Mononuclear cell (primary cell): ENCODE measurements at regions not wholly inside any gene's neighbourhood (a gene's known extent, or its start where the extent isn't known, plus 50 kb on each side); places are given as distances from the start of the nearest gene placed in this dataset.

Experiments
- H3K27me3 ChIP-seq: 2 replicates; pipeline ENCODE4 v1.6.0; 2011; ENCODE audit warnings: low read length, control low read depth; ENCODE audit not compliant: insufficient read depth
- H3K4me1 ChIP-seq: 2 replicates; pipeline ENCODE4 v1.5.1; 2011; ENCODE audit warnings: mild to moderate bottlenecking, low read length, control low read depth; ENCODE audit not compliant: insufficient read depth
- H3K4me3 ChIP-seq: 2 replicates; pipeline ENCODE4 v1.5.1; 2011; ENCODE audit warnings: mild to moderate bottlenecking, low read length, moderate library complexity
- H3K9me3 ChIP-seq: 2 replicates; pipeline ENCODE4 v1.5.1; 2011; ENCODE audit warnings: low read depth, mild to moderate bottlenecking, control low read depth, low read length

DNA sequence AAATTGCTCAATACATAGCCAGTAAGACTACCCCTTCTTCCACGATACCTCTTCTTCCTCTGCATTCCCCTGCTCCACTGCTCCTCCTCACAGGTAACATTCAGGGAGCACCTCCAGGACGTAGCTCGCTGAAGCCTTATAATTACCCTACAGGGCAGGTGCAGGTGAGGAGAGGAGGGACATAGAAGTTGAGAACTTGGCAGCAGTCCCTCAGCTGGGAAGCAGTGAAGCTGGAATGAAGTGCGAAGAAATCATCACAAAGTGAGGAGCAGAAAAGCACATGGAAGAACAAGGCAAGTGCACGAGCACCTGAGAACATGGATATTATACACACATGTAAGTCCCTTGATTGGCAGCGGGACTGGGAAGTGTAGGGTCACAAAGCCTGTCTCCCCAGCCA lies 118.2 kb downstream of the HSD17B3 start:
- Histone ChIP-seq H3K27me3 (no peaks in the 10 kb centered on the region), H3K4me3 (no peak overlapping the region), H3K9me3 (no peaks in the 10 kb centered on the region)

GRCh38 chr9:96178153-96178552 lies 123.8 kb downstream of the HSD17B3 start:
- Histone ChIP-seq H3K4me1 (no peaks in the 10 kb centered on the region), H3K9me3 (no peaks in the 10 kb centered on the region), H3K4me3 (no peak overlapping the region), H3K27me3 (peaks cover 6% of the 10 kb centered on the region)

More for the DNA sequence above, 118.2 kb downstream of the HSD17B3 start:
- no peaks in the 10 kb centered on the region for H3K4me1 ChIP-seq

- Histone ChIP-seq H3K9me3 (no peaks in the 10 kb centered on the region), H3K27me3 (peaks cover 6% of the 10 kb centered on the region), H3K4me3 (no peak overlapping the region), H3K4me1 (no peaks in the 10 kb centered on the region)
Observed at GRCh38 chr9:96177719-96178028, 124.3 kb downstream of the HSD17B3 start.

DNA sequence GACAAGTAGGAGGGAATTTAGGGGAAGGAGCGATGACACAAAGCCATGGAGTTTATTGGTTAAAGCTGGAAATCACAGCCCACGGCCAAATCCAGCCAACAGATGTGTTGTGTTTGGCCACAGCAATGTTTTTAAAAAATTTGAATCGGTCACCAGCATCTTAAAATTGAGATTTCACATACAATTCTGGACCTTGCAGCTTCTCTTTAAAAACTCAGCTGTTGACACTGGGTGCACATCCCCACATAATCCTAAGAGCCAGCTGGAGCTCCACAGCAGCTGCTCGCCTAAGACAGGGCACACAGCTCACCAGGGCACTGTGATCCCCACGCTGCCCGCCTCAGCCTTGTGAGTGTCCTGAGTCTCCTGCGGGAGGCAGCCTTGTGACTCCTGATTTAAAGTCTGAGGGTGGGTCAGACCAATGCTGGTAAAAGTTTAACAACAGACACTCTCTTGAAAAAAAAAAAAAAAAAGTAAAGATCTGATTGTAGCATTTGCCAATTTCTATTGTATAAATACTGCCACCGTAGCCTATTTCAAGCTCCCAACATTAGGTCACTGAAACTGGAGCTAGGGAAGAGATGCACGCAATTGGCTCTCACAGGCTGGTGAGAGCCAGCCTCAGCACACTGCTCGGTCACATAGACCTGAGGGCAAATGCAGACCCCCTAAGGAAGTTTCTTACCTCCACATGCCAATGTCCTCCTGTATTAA lies 124.8 kb downstream of the HSD17B3 start:
- Histone ChIP-seq H3K4me1 (no peaks in the 10 kb centered on the region), H3K9me3 (no peaks in the 10 kb centered on the region), H3K4me3 (no peak overlapping the region), H3K27me3 (peaks cover 6% of the 10 kb centered on the region)

- Histone ChIP-seq H3K4me1 (no peaks in the 10 kb centered on the region), H3K9me3 (no peaks in the 10 kb centered on the region), H3K4me3 (no peak overlapping the region), H3K27me3 (peaks cover 6% of the 10 kb centered on the region)
Observed at GRCh38 chr9:96175796-96176195, 126.2 kb downstream of the HSD17B3 start.

DNA sequence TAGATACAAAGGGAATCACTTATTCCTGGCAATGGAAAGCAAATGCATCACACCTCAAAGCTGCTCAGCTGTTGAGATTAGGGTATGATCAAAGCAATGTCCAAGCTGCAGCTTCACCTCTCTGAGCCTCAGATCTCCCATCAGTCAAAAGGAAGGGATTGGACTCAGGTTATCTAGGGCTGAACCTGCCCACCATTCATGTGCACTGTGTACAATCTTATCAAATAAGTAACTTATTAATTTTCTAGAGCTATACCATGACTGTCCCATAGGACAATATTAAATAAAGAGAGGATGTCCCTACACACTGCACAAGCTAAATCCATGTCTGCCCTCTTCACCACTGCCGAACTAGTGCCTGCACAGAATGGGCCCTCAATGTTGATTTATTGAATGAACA lies 127.0 kb downstream of the HSD17B3 start:
- Histone ChIP-seq H3K4me1 (no peaks in the 10 kb centered on the region), H3K4me3 (no peak overlapping the region), H3K9me3 (no peaks in the 10 kb centered on the region), H3K27me3 (peaks cover 6% of the 10 kb centered on the region)

- Histone ChIP-seq H3K9me3 (no peaks in the 10 kb centered on the region), H3K4me1 (no peaks in the 10 kb centered on the region), H3K27me3 (peaks cover 6% of the 10 kb centered on the region), H3K4me3 (no peak overlapping the region)
Observed at GRCh38 chr9:96174371-96174770, 127.6 kb downstream of the HSD17B3 start.

GRCh38 chr9:96173640-96174039 lies 128.3 kb downstream of the HSD17B3 start:
- Histone ChIP-seq H3K4me3 (no peak overlapping the region), H3K4me1 (no peaks in the 10 kb centered on the region), H3K9me3 (no peaks in the 10 kb centered on the region), H3K27me3 (peaks cover 6% of the 10 kb centered on the region)

- no peaks in the 10 kb centered on the region for H3K9me3 ChIP-seq
Observed at GRCh38 chr9:96172797-96173196, 129.2 kb downstream of the HSD17B3 start.

DNA sequence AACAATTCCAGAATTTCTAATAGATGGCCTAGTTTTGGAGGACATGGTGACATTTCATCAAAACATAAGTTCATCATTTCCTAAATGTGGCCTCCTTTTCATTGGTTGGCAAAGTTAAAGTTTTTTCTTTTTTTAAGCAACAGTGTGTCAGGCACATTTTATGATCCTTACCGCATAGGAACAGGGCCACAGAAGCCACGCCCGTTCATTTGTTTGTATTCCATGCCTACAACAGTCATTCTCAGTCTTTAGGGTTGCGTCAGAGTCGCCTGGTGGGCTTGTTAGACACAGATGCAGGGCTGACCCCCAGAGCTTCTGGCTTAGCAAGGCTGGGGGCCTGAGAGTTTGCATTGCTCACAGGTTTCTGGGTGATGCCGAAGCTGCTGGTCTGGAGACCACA lies 130.2 kb downstream of the HSD17B3 start:
- H3K4me1 ChIP-seq: no peaks in the 10 kb centered on the region
- no peaks in the 10 kb centered on the region for H3K9me3 ChIP-seq
- no peak overlapping the region for H3K4me3 ChIP-seq
- peaks cover 6% of the 10 kb centered on the region for H3K27me3 ChIP-seq

More at GRCh38 chr9:96172797-96173196, 129.2 kb downstream of the HSD17B3 start:
- Histone ChIP-seq H3K27me3 (peaks cover 6% of the 10 kb centered on the region), H3K4me1 (no peaks in the 10 kb centered on the region), H3K4me3 (no peak overlapping the region)

GRCh38 chr9:96169901-96170300 lies 132.1 kb downstream of the HSD17B3 start:
- no peaks in the 10 kb centered on the region for H3K9me3 ChIP-seq
- no peaks in the 10 kb centered on the region for H3K4me1 ChIP-seq
- H3K4me3 ChIP-seq: no peak overlapping the region
- H3K27me3 ChIP-seq: peaks cover 3% of the 10 kb centered on the region

- Histone ChIP-seq H3K27me3 (peaks cover 3% of the 10 kb centered on the region), H3K4me1 (no peaks in the 10 kb centered on the region), H3K4me3 (no peak overlapping the region), H3K9me3 (no peaks in the 10 kb centered on the region)
Observed at GRCh38 chr9:96169484-96169883, 132.5 kb downstream of the HSD17B3 start.

GRCh38 chr9:96168882-96169281 lies 133.1 kb downstream of the HSD17B3 start:
- H3K27me3 ChIP-seq: peaks cover 3% of the 10 kb centered on the region
- H3K9me3 ChIP-seq: no peaks in the 10 kb centered on the region
- no peaks in the 10 kb centered on the region for H3K4me1 ChIP-seq
- H3K4me3 ChIP-seq: no peak overlapping the region

DNA sequence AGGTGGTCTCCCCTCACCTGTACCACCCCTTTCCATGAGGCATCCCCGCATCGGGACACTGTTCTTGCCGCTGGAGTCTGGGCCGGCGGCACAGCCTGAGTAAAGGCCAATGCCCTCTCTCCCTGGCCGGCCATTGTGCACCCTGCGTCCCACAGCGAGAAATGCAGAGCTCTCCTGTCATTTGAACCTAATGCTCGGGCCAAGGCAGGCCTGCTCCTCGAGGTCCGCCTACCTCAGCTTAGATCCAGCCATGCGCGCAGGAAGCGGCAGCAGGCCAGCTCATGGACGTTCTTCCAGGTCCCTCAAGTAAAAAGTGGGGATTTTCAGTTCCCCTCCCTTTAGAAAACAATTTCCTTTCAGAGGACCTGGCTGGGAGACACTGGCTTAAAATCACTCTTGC lies 135.0 kb downstream of the HSD17B3 start:
- H3K4me3 ChIP-seq: no peak overlapping the region
- H3K9me3 ChIP-seq: no peaks in the 10 kb centered on the region
- H3K27me3 ChIP-seq: no peaks in the 10 kb centered on the region

GRCh38 chr9:96164268-96164683 lies 137.7 kb downstream of the HSD17B3 start:
- no peaks in the 10 kb centered on the region for H3K27me3 ChIP-seq
- no peak overlapping the region for H3K4me3 ChIP-seq
- H3K9me3 ChIP-seq: no peaks in the 10 kb centered on the region
- H3K4me1 ChIP-seq: peaks cover 3% of the 10 kb centered on the region

More for the DNA sequence above, 135.0 kb downstream of the HSD17B3 start:
- H3K4me1 ChIP-seq: no peaks in the 10 kb centered on the region

DNA sequence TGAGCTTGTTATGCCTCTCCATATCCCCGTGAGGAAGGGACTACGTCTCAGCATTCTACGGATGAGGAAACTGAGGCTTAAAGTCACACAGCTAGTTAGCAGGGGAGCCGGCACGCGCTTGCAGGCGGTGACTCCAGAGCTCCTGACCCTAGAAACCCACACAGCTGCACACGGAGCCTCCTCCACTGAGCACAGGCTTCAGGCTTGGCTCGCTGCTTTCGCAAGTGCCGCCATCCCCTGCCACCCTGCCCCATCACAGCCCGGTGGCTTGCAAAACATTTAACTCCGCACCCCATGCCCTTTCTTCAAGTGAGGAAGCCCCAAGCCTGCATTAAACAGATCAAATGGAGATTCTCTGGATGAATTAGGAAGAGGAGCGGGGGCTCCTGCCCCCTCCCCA lies 138.3 kb downstream of the HSD17B3 start:
- peaks cover 5% of the 10 kb centered on the region for H3K4me1 ChIP-seq
- H3K4me3 ChIP-seq: no peak overlapping the region
- no peaks in the 10 kb centered on the region for H3K27me3 ChIP-seq
- H3K9me3 ChIP-seq: no peaks in the 10 kb centered on the region
